SK-N-SH (cell line): ENCODE measurements at regions not wholly inside any gene's neighbourhood (a gene's known extent, or its start where the extent isn't known, plus 50 kb on each side); places are given as distances from the start of the nearest gene placed in this dataset.

Experiments
- FOXJ3 ChIP-seq: sonication (generic); formaldehyde crosslinking; IDR thresholded peaks from 2 replicates; pipeline ENCODE4 v1.5.1; 2020; ENCODE audit warnings: mild to moderate bottlenecking, missing genetic modification reagents
- TF ChIP-seq, protein P1 (sequence below): fragments of 200-600 bp; sonication (generic); IDR thresholded peaks from 2 replicates; pipeline ENCODE4 v1.6.1; 2017; ENCODE audit warnings: antibody characterized with exemption, mild to moderate bottlenecking, moderate library complexity

DNA sequence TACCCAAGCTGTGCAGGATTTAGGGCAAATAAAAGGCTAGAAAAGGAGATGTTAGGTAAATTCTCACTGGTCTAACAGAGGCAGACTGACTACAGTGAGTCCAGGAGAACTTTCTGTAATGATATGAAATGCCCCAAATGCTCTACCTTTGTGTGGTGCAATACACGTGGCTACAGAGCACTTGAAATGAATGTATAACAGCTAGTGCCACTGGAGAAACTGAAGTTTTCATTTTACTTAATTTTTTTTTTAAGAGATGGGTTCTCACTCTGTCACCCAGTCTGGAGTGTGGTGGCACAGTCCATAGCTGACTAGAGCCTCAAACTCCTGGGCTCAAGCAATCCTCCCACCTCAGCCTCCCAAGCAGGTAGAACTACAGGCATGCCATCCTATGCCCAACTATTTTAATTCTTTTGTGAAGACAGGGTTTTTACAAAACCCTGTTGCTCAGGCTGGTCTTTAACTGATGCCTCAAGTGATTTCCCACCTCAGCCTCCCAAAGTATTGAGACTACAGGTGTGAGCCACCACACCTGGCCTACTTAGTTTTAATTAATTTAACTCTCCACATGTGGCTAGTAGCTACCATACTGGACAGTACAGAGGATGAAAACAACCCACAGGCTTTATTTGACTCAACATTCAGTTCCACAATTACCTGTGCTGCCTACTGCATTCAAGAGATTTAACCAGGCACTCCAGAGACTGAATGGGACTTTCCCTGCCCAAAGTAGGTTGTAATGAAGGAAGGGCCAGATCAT is 84.8 kb upstream of the PLEKHM1 start:
- TF ChIP-seq, protein P1, sequence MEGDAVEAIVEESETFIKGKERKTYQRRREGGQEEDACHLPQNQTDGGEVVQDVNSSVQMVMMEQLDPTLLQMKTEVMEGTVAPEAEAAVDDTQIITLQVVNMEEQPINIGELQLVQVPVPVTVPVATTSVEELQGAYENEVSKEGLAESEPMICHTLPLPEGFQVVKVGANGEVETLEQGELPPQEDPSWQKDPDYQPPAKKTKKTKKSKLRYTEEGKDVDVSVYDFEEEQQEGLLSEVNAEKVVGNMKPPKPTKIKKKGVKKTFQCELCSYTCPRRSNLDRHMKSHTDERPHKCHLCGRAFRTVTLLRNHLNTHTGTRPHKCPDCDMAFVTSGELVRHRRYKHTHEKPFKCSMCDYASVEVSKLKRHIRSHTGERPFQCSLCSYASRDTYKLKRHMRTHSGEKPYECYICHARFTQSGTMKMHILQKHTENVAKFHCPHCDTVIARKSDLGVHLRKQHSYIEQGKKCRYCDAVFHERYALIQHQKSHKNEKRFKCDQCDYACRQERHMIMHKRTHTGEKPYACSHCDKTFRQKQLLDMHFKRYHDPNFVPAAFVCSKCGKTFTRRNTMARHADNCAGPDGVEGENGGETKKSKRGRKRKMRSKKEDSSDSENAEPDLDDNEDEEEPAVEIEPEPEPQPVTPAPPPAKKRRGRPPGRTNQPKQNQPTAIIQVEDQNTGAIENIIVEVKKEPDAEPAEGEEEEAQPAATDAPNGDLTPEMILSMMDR: no peak
- no peak for TF ChIP-seq FOXJ3 (CRISPR knock-in tag)
